HepG2 (cell line): ENCODE measurements at regions not wholly inside any gene's neighbourhood (a gene's known extent, or its start where the extent isn't known, plus 50 kb on each side); places are given as distances from the start of the nearest gene placed in this dataset.

Source experiments
- ATAC-seq: fragments of 200-7000 bp; cut with Tn5 transposase; 3 replicates; pipeline ENCODE4 v1.9.1; 2020; ENCODE audit warnings: mild to moderate bottlenecking, moderate library complexity
- BruUV-seq: library from RNA; stranded (reverse); fragments of 400-500 nt; replicated peaks from 2 replicates; lab custom pipeline; 2021; lab: Mats Ljungman, UMichigan
- CTCF ChIA-PET: fragments of 300-600 bp; formaldehyde crosslinking; extraction: SDS; loops from one replicate; lab custom pipeline; 2021; ENCODE audit warnings: low total read pairs, inconsistent platforms, low intra/inter-chr PET ratio; lab: Yijun Ruan, JAX
- POLR2A ChIA-PET: fragments of 350-600 bp; sonication (Branson Sonifier 250); formaldehyde crosslinking; loops from one replicate; lab custom pipeline; 2020; ENCODE audit warnings: antibody characterized with exemption, inconsistent platforms; lab: Yijun Ruan, JAX
- DNase-seq: peaks from one replicate; pipeline ENCODE4 v3.0.0-alpha.2; 2015; ENCODE audit warnings: low spot score
- FAIRE-seq: peaks from 3 replicates; lab custom pipeline; 2011; peaks lifted over from hg19 to GRCh38; lab: Jason Lieb, UNC
- H2AFZ ChIP-seq: one replicate; pipeline ENCODE4 v1.6.1; 2011; ENCODE audit warnings: low read length, inconsistent platforms
- H3K27ac ChIP-seq: fragments of 300-600 bp; 3 replicates; pipeline ENCODE4 v1.8.0; 2011; ENCODE audit warnings: mixed run types, mild to moderate bottlenecking, mixed read lengths, low read length, inconsistent platforms; ENCODE audit not compliant: insufficient read depth; ENCODE audit errors: extremely low read length
- H3K27me3 ChIP-seq, 2 experiments: fragments of 200-600 bp in 1 of 2; 2 replicates in 1 of 2; 3 replicates in 1 of 2; pipeline versions ENCODE4 v1.6.0 to v1.8.0; 2011; ENCODE audit warnings: low read length in 2 of 2, mild to moderate bottlenecking in 2 of 2, moderate library complexity in 2 of 2, inconsistent platforms in 1 of 2; ENCODE audit not compliant: insufficient read depth in 2 of 2, control insufficient read depth in 1 of 2
- H3K36me3 ChIP-seq, 2 experiments: fragments of 200-600 bp in 1 of 2; replicated peaks in 1 of 2; 2 replicates in 1 of 2; 3 replicates in 1 of 2; pipeline versions ENCODE4 v1.5.1 to v1.8.0; 2011; ENCODE audit warnings: low read length in 2 of 2, inconsistent platforms in 1 of 2; ENCODE audit not compliant: insufficient read depth in 2 of 2, control insufficient read depth in 1 of 2
- H3K4me1 ChIP-seq: 2 replicates; pipeline ENCODE4 v1.5.1; 2012; ENCODE audit warnings: low read length, inconsistent platforms; ENCODE audit not compliant: insufficient read depth
- H3K4me2 ChIP-seq: 2 replicates; pipeline ENCODE4 v1.6.0; 2011; ENCODE audit warnings: low read depth, low read length, inconsistent platforms
- H3K4me3 ChIP-seq, 3 experiments: fragments of 200-600 bp in 1 of 3; sonication (generic), shearing (Covaris generic) in 1 of 3; replicated peaks in 1 of 3; 2 replicates each; pipeline ENCODE4 v1.5.1; 2011 to 2016; ENCODE audit warnings: low read length in 3 of 3, inconsistent platforms in 2 of 3, low read depth in 2 of 3, mild to moderate bottlenecking in 2 of 3, control low read depth in 1 of 3, mixed read lengths in 1 of 3; ENCODE audit not compliant: insufficient read depth in 1 of 3
- H3K79me2 ChIP-seq: one replicate; pipeline ENCODE4 v1.6.1; 2011; ENCODE audit warnings: low read length, inconsistent platforms; ENCODE audit not compliant: insufficient read depth
- H3K9ac ChIP-seq: 2 replicates; pipeline ENCODE4 v1.6.0; 2011; ENCODE audit warnings: mild to moderate bottlenecking, low read depth, low read length, inconsistent platforms; ENCODE audit not compliant: insufficient read depth
- H3K9me3 ChIP-seq: 2 replicates; pipeline ENCODE4 v1.5.1; 2012; ENCODE audit warnings: mild to moderate bottlenecking, low read length
- H4K20me1 ChIP-seq: 2 replicates; pipeline ENCODE4 v1.6.0; 2011; ENCODE audit warnings: inconsistent platforms, mild to moderate bottlenecking, low read length, moderate library complexity; ENCODE audit not compliant: insufficient read depth
- CHD2 ChIP-seq: IDR thresholded peaks from 2 replicates; pipeline ENCODE4 v1.6.1; 2011; ENCODE audit warnings: low read depth, low read length, improper control_type of control experiment
- IRF2 ChIP-seq: IDR thresholded peaks from 2 replicates; pipeline ENCODE4 v1.6.1; 2018; ENCODE audit warnings: missing genetic modification reagents, missing compliant biosample characterization
- MATR3 ChIP-seq: sonication (generic); formaldehyde crosslinking; IDR thresholded peaks from 2 replicates; pipeline ENCODE4 v1.4.0; 2020; ENCODE audit warnings: missing genetic modification reagents
- MED13 ChIP-seq: sonication (generic); formaldehyde crosslinking; IDR thresholded peaks from 2 replicates; pipeline ENCODE4 v1.5.0; 2020; ENCODE audit warnings: missing genetic modification reagents
- MYC ChIP-seq: sonication (generic); formaldehyde crosslinking; IDR thresholded peaks from 2 replicates; pipeline ENCODE4 v1.9.0; 2021; ENCODE audit warnings: missing genetic modification reagents, borderline replicate concordance
- NFYB ChIP-seq: sonication (generic); formaldehyde crosslinking; IDR thresholded peaks from 2 replicates; pipeline ENCODE4 v1.4.0; 2020; ENCODE audit warnings: missing genetic modification reagents
- REPIN1 ChIP-seq: sonication (generic); formaldehyde crosslinking; IDR thresholded peaks from 2 replicates; pipeline ENCODE4 v1.8.0; 2022; ENCODE audit warnings: missing genetic modification reagents, low read depth, mild to moderate bottlenecking, borderline replicate concordance
- SMC3 ChIP-seq: IDR thresholded peaks from 2 replicates; pipeline ENCODE4 v1.6.1; 2011; ENCODE audit warnings: low read length, improper control_type of control experiment
- SSRP1 ChIP-seq: IDR thresholded peaks from 2 replicates; pipeline ENCODE4 v1.6.1; 2016; ENCODE audit warnings: control low read depth
- WIZ ChIP-seq: sonication (generic); formaldehyde crosslinking; IDR thresholded peaks from 2 replicates; pipeline ENCODE4 v1.5.1; 2020; ENCODE audit warnings: mild to moderate bottlenecking, missing genetic modification reagents
- ZFAT ChIP-seq: sonication (generic); formaldehyde crosslinking; conservative IDR thresholded peaks from 2 replicates; pipeline ENCODE4 v1.8.1; 2023; ENCODE audit warnings: missing genetic modification reagents, inconsistent platforms
- ZMYM3 ChIP-seq: sonication (generic); formaldehyde crosslinking; IDR thresholded peaks from 2 replicates; pipeline ENCODE4 v1.5.1; 2020; ENCODE audit warnings: mild to moderate bottlenecking, missing genetic modification reagents
- ZNF253 ChIP-seq: sonication (generic); formaldehyde crosslinking; IDR thresholded peaks from 2 replicates; pipeline ENCODE4 v1.8.0; 2022; ENCODE audit warnings: mild to moderate bottlenecking, missing genetic modification reagents, borderline replicate concordance
- ZNF562 ChIP-seq: sonication (generic); formaldehyde crosslinking; IDR thresholded peaks from 2 replicates; pipeline ENCODE4 v1.8.0; 2022; ENCODE audit warnings: missing genetic modification reagents, borderline replicate concordance
- WGBS: methylation state at CpG from one replicate; pipeline ENCODE4 v1.1.6; 2017; ENCODE audit warnings: low lambda C conversion rate; 5-methylcytosine and 5-hydroxymethylcytosine counted together
- in situ Hi-C: cut with HindIII; loops from 2 replicates; pipeline ENCODE4 v1.10.0; 2017; ENCODE audit warnings: low pct_unique_long_range_greater_than_20kb; ENCODE audit not compliant: extremely low pct_ligation_motif_present
- intact Hi-C: fragments of 100-400 bp; cut with micrococcal nuclease; formaldehyde crosslinking; loops from one replicate; pipeline ENCODE4 v1.10.0; 2022; ENCODE audit not compliant: unreplicated experiment
- TF ChIP-seq, protein P1 (sequence below): sonication (generic); formaldehyde crosslinking; IDR thresholded peaks from 2 replicates; pipeline ENCODE4 v1.5.1; 2020; ENCODE audit warnings: mild to moderate bottlenecking, missing genetic modification reagents
- TF ChIP-seq, protein P2 (sequence below): sonication (generic); IDR thresholded peaks from 2 replicates; pipeline ENCODE4 v1.6.1; 2016; ENCODE audit warnings: low read depth, borderline replicate concordance
- TF ChIP-seq, protein P3 (sequence below): sonication (generic); formaldehyde crosslinking; conservative IDR thresholded peaks from 2 replicates; pipeline ENCODE4 v1.4.0; 2020; ENCODE audit warnings: missing genetic modification reagents
- TF ChIP-seq, protein P4 (sequence below): sonication (generic); formaldehyde crosslinking; IDR thresholded peaks from 2 replicates; pipeline ENCODE4 v1.4.0; 2020; ENCODE audit warnings: missing genetic modification reagents, mild to moderate bottlenecking, borderline replicate concordance

DNA sequence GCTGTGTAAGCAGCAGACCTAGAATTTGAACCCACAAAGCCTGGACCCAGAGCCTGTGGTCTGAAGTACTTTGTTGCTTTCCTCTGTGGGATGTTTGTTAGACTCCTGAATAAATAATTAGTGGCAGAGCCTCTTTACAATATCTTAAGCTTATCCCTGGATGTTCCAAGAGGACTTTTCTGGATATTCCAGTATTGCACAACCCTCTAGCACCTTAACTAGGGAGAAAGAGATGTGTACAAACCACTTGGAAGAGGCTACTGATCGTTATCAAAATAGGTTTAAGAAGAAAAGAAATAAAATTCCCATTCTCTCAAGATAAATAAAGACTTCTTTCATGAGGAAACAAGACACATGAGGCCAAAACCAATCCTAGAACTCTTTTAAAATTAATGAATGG is 632.4 kb downstream of the CDH11 start:
- 0% methylated on average over 1 of the region's 1 CpG for WGBS
- POLR2A ChIA-PET: no interaction called here

More for the DNA sequence above, 632.4 kb downstream of the CDH11 start:
- Histone ChIP-seq H3K4me3 (no peak overlapping the region), H2AFZ (no peak overlapping the region), H4K20me1 (no peaks in the 10 kb centered on the region), H3K9me3 (peaks cover 10% of the 10 kb centered on the region; the same call in 1 of the 2 replicates), H3K79me2 (no peaks in the 10 kb centered on the region), H3K9ac (no peak overlapping the region), H3K27me3 (no peaks in the 10 kb centered on the region), H3K4me2 (no peak overlapping the region), H3K27ac (no peak overlapping the region), H3K36me3 (no peaks in the 10 kb centered on the region), H3K4me1 (no peaks in the 10 kb centered on the region)
- FAIRE-seq (no peak), DNase-seq (no peak), ATAC-seq (no peak)
- intact Hi-C loops: no loop called here
- CTCF ChIA-PET: no interaction called here
- TF ChIP-seq, protein P1, sequence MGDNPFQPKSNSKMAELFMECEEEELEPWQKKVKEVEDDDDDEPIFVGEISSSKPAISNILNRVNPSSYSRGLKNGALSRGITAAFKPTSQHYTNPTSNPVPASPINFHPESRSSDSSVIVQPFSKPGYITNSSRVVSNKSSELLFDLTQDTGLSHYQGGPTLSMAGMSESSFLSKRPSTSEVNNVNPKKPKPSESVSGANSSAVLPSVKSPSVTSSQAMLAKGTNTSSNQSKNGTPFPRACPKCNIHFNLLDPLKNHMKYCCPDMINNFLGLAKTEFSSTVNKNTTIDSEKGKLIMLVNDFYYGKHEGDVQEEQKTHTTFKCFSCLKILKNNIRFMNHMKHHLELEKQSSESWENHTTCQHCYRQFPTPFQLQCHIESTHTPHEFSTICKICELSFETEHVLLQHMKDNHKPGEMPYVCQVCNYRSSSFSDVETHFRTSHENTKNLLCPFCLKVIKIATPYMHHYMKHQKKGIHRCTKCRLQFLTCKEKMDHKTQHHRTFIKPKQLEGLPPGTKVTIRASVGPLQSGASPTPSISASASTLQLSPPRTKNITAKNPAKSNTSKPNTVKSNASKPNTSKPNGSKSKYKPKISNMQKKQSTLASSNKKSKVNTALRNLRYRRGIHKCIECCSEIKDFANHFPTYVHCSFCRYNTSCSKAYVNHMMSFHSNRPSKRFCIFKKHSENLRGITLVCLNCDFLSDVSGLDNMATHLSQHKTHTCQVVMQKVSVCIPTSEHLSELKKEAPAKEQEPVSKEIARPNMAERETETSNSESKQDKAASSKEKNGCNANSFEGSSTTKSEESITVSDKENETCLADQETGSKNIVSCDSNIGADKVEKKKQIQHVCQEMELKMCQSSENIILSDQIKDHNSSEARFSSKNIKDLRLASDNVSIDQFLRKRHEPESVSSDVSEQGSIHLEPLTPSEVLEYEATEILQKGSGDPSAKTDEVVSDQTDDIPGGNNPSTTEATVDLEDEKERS (CRISPR knock-in tag): no peak
- TF ChIP-seq ZNF562 (CRISPR knock-in tag) (no peak), IRF2 (no peak), MYC (no peak), ZNF253 (CRISPR knock-in tag) (no peak), SMC3 (no peak), NFYB (CRISPR knock-in tag) (no peak), REPIN1 (no peak), ZFAT (CRISPR knock-in tag) (no peak), MATR3 (no peak), SSRP1 (CRISPR knock-in tag) (no peak), WIZ (CRISPR knock-in tag) (no peak), MED13 (CRISPR knock-in tag) (no peak), ZMYM3 (CRISPR knock-in tag) (no peak), CHD2 (no peak)
- TF ChIP-seq, protein P2, sequence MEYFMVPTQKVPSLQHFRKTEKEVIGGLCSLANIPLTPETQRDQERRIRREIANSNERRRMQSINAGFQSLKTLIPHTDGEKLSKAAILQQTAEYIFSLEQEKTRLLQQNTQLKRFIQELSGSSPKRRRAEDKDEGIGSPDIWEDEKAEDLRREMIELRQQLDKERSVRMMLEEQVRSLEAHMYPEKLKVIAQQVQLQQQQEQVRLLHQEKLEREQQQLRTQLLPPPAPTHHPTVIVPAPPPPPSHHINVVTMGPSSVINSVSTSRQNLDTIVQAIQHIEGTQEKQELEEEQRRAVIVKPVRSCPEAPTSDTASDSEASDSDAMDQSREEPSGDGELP: no peak
- TF ChIP-seq, protein P3, sequence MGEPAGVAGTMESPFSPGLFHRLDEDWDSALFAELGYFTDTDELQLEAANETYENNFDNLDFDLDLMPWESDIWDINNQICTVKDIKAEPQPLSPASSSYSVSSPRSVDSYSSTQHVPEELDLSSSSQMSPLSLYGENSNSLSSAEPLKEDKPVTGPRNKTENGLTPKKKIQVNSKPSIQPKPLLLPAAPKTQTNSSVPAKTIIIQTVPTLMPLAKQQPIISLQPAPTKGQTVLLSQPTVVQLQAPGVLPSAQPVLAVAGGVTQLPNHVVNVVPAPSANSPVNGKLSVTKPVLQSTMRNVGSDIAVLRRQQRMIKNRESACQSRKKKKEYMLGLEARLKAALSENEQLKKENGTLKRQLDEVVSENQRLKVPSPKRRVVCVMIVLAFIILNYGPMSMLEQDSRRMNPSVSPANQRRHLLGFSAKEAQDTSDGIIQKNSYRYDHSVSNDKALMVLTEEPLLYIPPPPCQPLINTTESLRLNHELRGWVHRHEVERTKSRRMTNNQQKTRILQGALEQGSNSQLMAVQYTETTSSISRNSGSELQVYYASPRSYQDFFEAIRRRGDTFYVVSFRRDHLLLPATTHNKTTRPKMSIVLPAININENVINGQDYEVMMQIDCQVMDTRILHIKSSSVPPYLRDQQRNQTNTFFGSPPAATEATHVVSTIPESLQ (CRISPR knock-in tag): no peak
- TF ChIP-seq, protein P4, sequence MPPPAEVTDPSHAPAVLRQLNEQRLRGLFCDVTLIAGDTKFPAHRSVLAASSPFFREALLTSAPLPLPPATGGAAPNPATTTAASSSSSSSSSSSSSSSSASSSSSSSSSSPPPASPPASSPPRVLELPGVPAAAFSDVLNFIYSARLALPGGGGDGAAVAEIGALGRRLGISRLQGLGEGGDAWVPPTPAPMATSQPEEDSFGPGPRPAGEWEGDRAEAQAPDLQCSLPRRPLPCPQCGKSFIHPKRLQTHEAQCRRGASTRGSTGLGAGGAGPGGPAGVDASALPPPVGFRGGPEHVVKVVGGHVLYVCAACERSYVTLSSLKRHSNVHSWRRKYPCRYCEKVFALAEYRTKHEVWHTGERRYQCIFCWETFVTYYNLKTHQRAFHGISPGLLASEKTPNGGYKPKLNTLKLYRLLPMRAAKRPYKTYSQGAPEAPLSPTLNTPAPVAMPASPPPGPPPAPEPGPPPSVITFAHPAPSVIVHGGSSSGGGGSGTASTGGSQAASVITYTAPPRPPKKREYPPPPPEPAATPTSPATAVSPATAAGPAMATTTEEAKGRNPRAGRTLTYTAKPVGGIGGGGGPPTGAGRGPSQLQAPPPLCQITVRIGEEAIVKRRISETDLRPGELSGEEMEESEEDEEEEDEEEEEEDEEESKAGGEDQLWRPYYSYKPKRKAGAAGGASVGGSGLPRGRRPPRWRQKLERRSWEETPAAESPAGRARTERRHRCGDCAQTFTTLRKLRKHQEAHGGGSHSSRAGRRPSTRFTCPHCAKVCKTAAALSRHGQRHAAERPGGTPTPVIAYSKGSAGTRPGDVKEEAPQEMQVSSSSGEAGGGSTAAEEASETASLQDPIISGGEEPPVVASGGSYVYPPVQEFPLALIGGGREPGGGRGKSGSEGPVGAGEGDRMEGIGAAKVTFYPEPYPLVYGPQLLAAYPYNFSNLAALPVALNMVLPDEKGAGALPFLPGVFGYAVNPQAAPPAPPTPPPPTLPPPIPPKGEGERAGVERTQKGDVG (CRISPR knock-in tag): no peak
- no TSS peak for BruUV-seq
- in situ Hi-C loops: no loop called here
